Astrocyte (in vitro differentiated cells and primary cell): ENCODE measurements at regions not wholly inside any gene's neighbourhood (a gene's known extent, or its start where the extent isn't known, plus 50 kb on each side); places are given as distances from the start of the nearest gene placed in this dataset.

Source experiments
- DNase-seq: peaks from one replicate; pipeline ENCODE4 v3.0.0-alpha.2; 2010; ENCODE audit warnings: low read depth
- FAIRE-seq: peaks from 2 replicates; lab custom pipeline; 2011; peaks lifted over from hg19 to GRCh38; lab: Jason Lieb, UNC
- H2AFZ ChIP-seq: 2 replicates; pipeline ENCODE4 v1.6.0; 2012; ENCODE audit warnings: low read depth, low read length, inconsistent platforms
- H3K27ac ChIP-seq: 2 replicates; pipeline ENCODE4 v1.5.1; 2011; ENCODE audit warnings: low read depth, low read length, inconsistent platforms
- H3K27me3 ChIP-seq: 2 replicates; pipeline ENCODE4 v1.6.0; 2011; ENCODE audit warnings: low read length, inconsistent platforms; ENCODE audit not compliant: insufficient read depth
- H3K36me3 ChIP-seq: 2 replicates; pipeline ENCODE4 v1.5.1; 2011; ENCODE audit warnings: low read length, inconsistent platforms; ENCODE audit not compliant: insufficient read depth
- H3K4me1 ChIP-seq: 2 replicates; pipeline ENCODE4 v1.5.1; 2011; ENCODE audit warnings: low read length, inconsistent platforms; ENCODE audit not compliant: insufficient read depth
- H3K4me2 ChIP-seq: 2 replicates; pipeline ENCODE4 v1.6.0; 2012; ENCODE audit warnings: low read length, inconsistent platforms
- H3K4me3 ChIP-seq: 2 replicates; pipeline ENCODE4 v1.5.1; 2011; ENCODE audit warnings: low read depth, mild to moderate bottlenecking, low read length, inconsistent platforms; ENCODE audit not compliant: insufficient read depth
- H3K79me2 ChIP-seq: 2 replicates; pipeline ENCODE4 v1.6.0; 2012; ENCODE audit warnings: mild to moderate bottlenecking, low read length, inconsistent platforms; ENCODE audit not compliant: insufficient read depth
- H3K9ac ChIP-seq: 2 replicates; pipeline ENCODE4 v1.6.0; 2012; ENCODE audit warnings: mild to moderate bottlenecking, low read length, inconsistent platforms
- H3K9me3 ChIP-seq: 2 replicates; pipeline ENCODE4 v1.5.1; 2012; ENCODE audit warnings: low read depth, mild to moderate bottlenecking, low read length, inconsistent platforms; ENCODE audit not compliant: insufficient read depth
- H4K20me1 ChIP-seq: 2 replicates; pipeline ENCODE4 v1.6.0; 2012; ENCODE audit warnings: low read length, inconsistent platforms; ENCODE audit not compliant: insufficient read depth
- H3K27ac Mint-ChIP-seq: one replicate; pipeline ENCODE4 v1.8.0; 2021; ENCODE audit warnings: mild to moderate bottlenecking, mixed read lengths; ENCODE audit not compliant: unreplicated experiment
- H3K27me3 Mint-ChIP-seq: one replicate; pipeline ENCODE4 v1.8.0; 2021; ENCODE audit warnings: low read depth, mixed read lengths; ENCODE audit not compliant: unreplicated experiment
- H3K36me3 Mint-ChIP-seq: one replicate; pipeline ENCODE4 v1.8.0; 2021; ENCODE audit warnings: low read depth, mixed read lengths; ENCODE audit not compliant: unreplicated experiment
- H3K4me1 Mint-ChIP-seq: one replicate; pipeline ENCODE4 v1.8.0; 2021; ENCODE audit warnings: low read depth, mixed read lengths; ENCODE audit not compliant: unreplicated experiment
- H3K4me3 Mint-ChIP-seq: one replicate; pipeline ENCODE4 v1.8.0; 2021; ENCODE audit warnings: mild to moderate bottlenecking, moderate library complexity, mixed read lengths; ENCODE audit not compliant: unreplicated experiment
- H3K9me3 Mint-ChIP-seq: one replicate; pipeline ENCODE4 v1.8.0; 2021; ENCODE audit warnings: mild to moderate bottlenecking, mixed read lengths; ENCODE audit not compliant: unreplicated experiment
- CTCF ChIP-seq: IDR thresholded peaks from 2 replicates; pipeline ENCODE4 v1.5.1; 2011; ENCODE audit warnings: low read depth, mild to moderate bottlenecking, inconsistent platforms, low read length, moderate library complexity; ENCODE audit not compliant: insufficient read depth
- EZH2 ChIP-seq: IDR thresholded peaks from 2 replicates; pipeline ENCODE4 v1.6.1; 2012; ENCODE audit warnings: mild to moderate bottlenecking, low read length, inconsistent platforms; ENCODE audit not compliant: insufficient read depth

GRCh38 chr2:239539776-239540100, 138.9 kb upstream of the HDAC4 start:
- no peak for FAIRE-seq
- H3K4me2 ChIP-seq, result no peak overlapping the region
- Mint-ChIP-seq H3K27me3 (peaks cover 53% of the 10 kb centered on the region), H3K4me1 (no peaks in the 10 kb centered on the region), H3K27ac (no peak overlapping the region), H3K4me3 (no peak overlapping the region), H3K9me3 (peaks cover 3% of the 10 kb centered on the region), H3K36me3 (no peaks in the 10 kb centered on the region)
- no peaks in the 10 kb centered on the region for H3K9me3 ChIP-seq
- no peaks in the 10 kb centered on the region for H3K27me3 ChIP-seq
- H3K36me3 ChIP-seq, result no peaks in the 10 kb centered on the region
- no peaks in the 10 kb centered on the region for H3K4me1 ChIP-seq
- no peaks in the 10 kb centered on the region for H4K20me1 ChIP-seq
- no peaks in the 10 kb centered on the region for H3K79me2 ChIP-seq
- DNase-seq, result no peak
- no peak overlapping the region for H3K9ac ChIP-seq
- H3K4me3 ChIP-seq, result no peak overlapping the region
- no peak overlapping the region for H2AFZ ChIP-seq
- TF ChIP-seq EZH2 (no peak), CTCF (no peak)
- H3K27ac ChIP-seq, result no peak overlapping the region

- TF ChIP-seq EZH2, result no peak
- TF ChIP-seq CTCF, result no peak
- Mint-ChIP-seq H3K36me3 (no peaks in the 10 kb centered on the region), H3K9me3 (peaks cover 5% of the 10 kb centered on the region), H3K27ac (no peak overlapping the region), H3K27me3 (peaks cover 50% of the 10 kb centered on the region), H3K4me1 (no peaks in the 10 kb centered on the region), H3K4me3 (no peak overlapping the region)
- no peak overlapping the region for H3K27ac ChIP-seq
- FAIRE-seq (no peak), DNase-seq (no peak)
- no peaks in the 10 kb centered on the region for H3K36me3 ChIP-seq
- H4K20me1 ChIP-seq, result no peaks in the 10 kb centered on the region
- no peaks in the 10 kb centered on the region for H3K9me3 ChIP-seq
- H3K4me3 ChIP-seq, result no peak overlapping the region
- H2AFZ ChIP-seq, result no peak overlapping the region
- no peaks in the 10 kb centered on the region for H3K27me3 ChIP-seq
- no peak overlapping the region for H3K4me2 ChIP-seq
- H3K9ac ChIP-seq, result no peak overlapping the region
- H3K79me2 ChIP-seq, result no peaks in the 10 kb centered on the region
- H3K4me1 ChIP-seq, result no peaks in the 10 kb centered on the region
Measured at GRCh38 chr2:239539083-239539775, 138.4 kb upstream of the HDAC4 start.

GRCh38 chr2:239538357-239539052, 137.7 kb upstream of the HDAC4 start:
- Histone ChIP-seq H4K20me1 (no peaks in the 10 kb centered on the region), H3K36me3 (no peaks in the 10 kb centered on the region), H2AFZ (no peak overlapping the region), H3K9me3 (no peaks in the 10 kb centered on the region), H3K4me1 (no peaks in the 10 kb centered on the region), H3K4me3 (no peak overlapping the region), H3K79me2 (no peaks in the 10 kb centered on the region), H3K9ac (no peak overlapping the region), H3K27ac (no peak overlapping the region), H3K4me2 (no peak overlapping the region), H3K27me3 (no peaks in the 10 kb centered on the region)
- H3K9me3 Mint-ChIP-seq, result peaks cover 6% of the 10 kb centered on the region
- no peak for TF ChIP-seq EZH2
- TF ChIP-seq CTCF, result no peak
- no peaks in the 10 kb centered on the region for H3K4me1 Mint-ChIP-seq
- peaks cover 54% of the 10 kb centered on the region for H3K27me3 Mint-ChIP-seq
- H3K4me3 Mint-ChIP-seq, result no peak overlapping the region
- H3K36me3 Mint-ChIP-seq, result no peaks in the 10 kb centered on the region
- H3K27ac Mint-ChIP-seq, result no peak overlapping the region
- DNase-seq (no peak), FAIRE-seq (no peak)
